HepG2 (cell line): ENCODE measurements at regions not wholly inside any gene's neighbourhood (a gene's known extent, or its start where the extent isn't known, plus 50 kb on each side); places are given as distances from the start of the nearest gene placed in this dataset.

Experiments used
- CHD2 ChIP-seq: IDR thresholded peaks from 2 replicates; pipeline ENCODE4 v1.6.1; 2011; ENCODE audit warnings: low read depth, low read length, improper control_type of control experiment
- FOXA1 ChIP-seq, 2 experiments: fragments of 450-650 bp in 1 of 2; sonication (generic) in 1 of 2; formaldehyde crosslinking in 1 of 2; IDR thresholded peaks; 2 replicates each; pipeline versions ENCODE4 v1.4.0 to v1.6.1; 2016 to 2020; ENCODE audit warnings: missing genetic modification reagents in 1 of 2
- FOXM1 ChIP-seq: sonication (generic); formaldehyde crosslinking; IDR thresholded peaks from 2 replicates; pipeline ENCODE4 v1.5.0; 2020; ENCODE audit warnings: missing genetic modification reagents
- GABPB1 ChIP-seq: IDR thresholded peaks from 2 replicates; pipeline ENCODE4 v1.6.1; 2016; ENCODE audit warnings: mild to moderate bottlenecking, missing genetic modification reagents, moderate library complexity, missing compliant biosample characterization
- HIVEP1 ChIP-seq: sonication (generic); formaldehyde crosslinking; IDR thresholded peaks from 2 replicates; pipeline ENCODE4 v1.4.0; 2020; ENCODE audit warnings: mild to moderate bottlenecking, missing genetic modification reagents
- HNF1A ChIP-seq, 2 experiments: sonication (generic) in 1 of 2; formaldehyde crosslinking in 1 of 2; IDR thresholded peaks; 2 replicates each; pipeline versions ENCODE4 v1.4.0 to v1.6.1; 2016 to 2020; ENCODE audit warnings: borderline replicate concordance in 1 of 2, low read depth in 1 of 2, mild to moderate bottlenecking in 1 of 2, missing genetic modification reagents in 1 of 2
- MED1 ChIP-seq: sonication (generic); formaldehyde crosslinking; IDR thresholded peaks from 2 replicates; pipeline ENCODE4 v1.4.0; 2020; ENCODE audit warnings: missing genetic modification reagents
- ZNF770 ChIP-seq: sonication (generic); formaldehyde crosslinking; IDR thresholded peaks from 2 replicates; pipeline ENCODE4 v1.5.0; 2020; ENCODE audit warnings: mild to moderate bottlenecking, missing genetic modification reagents

- TF ChIP-seq HNF1A (IDR thresholded peaks at IDR 0.05; ENCODE audit: low read depth) (no peak), HNF1A (CRISPR knock-in tag; IDR thresholded peaks at IDR 0.05; ENCODE audit: borderline replicate concordance) (no peak), HIVEP1 (CRISPR knock-in tag) (no peak), GABPB1 (CRISPR knock-in tag) (no peak), ZNF770 (CRISPR knock-in tag) (no peak), MED1 (CRISPR knock-in tag) (no peak), FOXA1 (IDR thresholded peaks at IDR 0.05) (no peak), FOXA1 (CRISPR knock-in tag; IDR thresholded peaks at IDR 0.05) (no peak), FOXM1 (no peak), CHD2 (no peak)
Measured at GRCh38 chr21:27300770-27301169, 333.9 kb upstream of the ADAMTS5 start (continued).
